OCI-LY1 (cell line): ENCODE measurements at regions not wholly inside any gene's neighbourhood (a gene's known extent, or its start where the extent isn't known, plus 50 kb on each side); places are given as distances from the start of the nearest gene placed in this dataset.

Experiments
- H2AFZ ChIP-seq: fragments of 200-600 bp; sonication (generic), shearing (Covaris generic); 2 replicates; pipeline ENCODE4 v1.6.0; 2014; ENCODE audit warnings: antibody characterized with exemption, mild to moderate bottlenecking, low read length
- H3F3A ChIP-seq: fragments of 200-600 bp; sonication (generic), shearing (Covaris generic); 2 replicates; pipeline ENCODE4 v1.6.0; 2014; ENCODE audit warnings: mild to moderate bottlenecking, antibody characterized with exemption, low read length, moderate library complexity; ENCODE audit not compliant: insufficient read depth
- H3K27ac ChIP-seq: fragments of 200-600 bp; sonication (generic); 2 replicates; pipeline ENCODE4 v1.5.1; 2014; ENCODE audit warnings: low read length, mixed run types, mild to moderate bottlenecking, low read depth; ENCODE audit not compliant: poor library complexity, severe bottlenecking
- H3K27me3 ChIP-seq: fragments of 200-600 bp; sonication (generic); 2 replicates; pipeline ENCODE4 v1.6.0; 2014; ENCODE audit warnings: antibody characterized with exemption, mild to moderate bottlenecking, low read length, moderate library complexity; ENCODE audit not compliant: insufficient read depth
- H3K36me3 ChIP-seq: fragments of 200-600 bp; sonication (generic); 2 replicates; pipeline ENCODE4 v1.6.1; 2014; ENCODE audit warnings: mild to moderate bottlenecking, antibody characterized with exemption, low read length, moderate library complexity, mixed read lengths; ENCODE audit not compliant: insufficient read depth
- H3K4me1 ChIP-seq: fragments of 200-600 bp; sonication (generic); 2 replicates; pipeline ENCODE4 v1.5.1; 2014; ENCODE audit warnings: mild to moderate bottlenecking, low read length, moderate library complexity; ENCODE audit not compliant: insufficient read depth, severe bottlenecking
- H3K4me2 ChIP-seq: fragments of 200-600 bp; sonication (generic), shearing (Covaris generic); 2 replicates; pipeline ENCODE4 v1.6.1; 2014; ENCODE audit warnings: low read length
- H3K4me3 ChIP-seq: fragments of 200-600 bp; sonication (generic); 2 replicates; pipeline ENCODE4 v1.5.1; 2014; ENCODE audit warnings: low read length, low read depth, mild to moderate bottlenecking, mixed read lengths; ENCODE audit not compliant: poor library complexity, severe bottlenecking
- H3K79me2 ChIP-seq: fragments of 200-600 bp; shearing (Covaris generic); 2 replicates; pipeline ENCODE4 v1.6.1; 2016; ENCODE audit warnings: mixed run types, low read length, mixed read lengths; ENCODE audit not compliant: insufficient read depth
- H3K9ac ChIP-seq: fragments of 200-600 bp; sonication (generic), shearing (Covaris generic); 2 replicates; pipeline ENCODE4 v1.6.1; 2014; ENCODE audit warnings: mild to moderate bottlenecking, low read length, mixed read lengths
- H3K9me2 ChIP-seq: fragments of 200-600 bp; sonication (generic), shearing (Covaris generic); 2 replicates; pipeline ENCODE4 v1.6.1; 2014; ENCODE audit warnings: low read depth, mild to moderate bottlenecking, low read length, mixed read lengths
- H3K9me3 ChIP-seq: fragments of 200-600 bp; shearing (Covaris generic); 2 replicates; pipeline ENCODE4 v1.6.1; 2014; ENCODE audit warnings: low read length, mixed read lengths
- H4K20me1 ChIP-seq: fragments of 200-600 bp; sonication (generic), shearing (Covaris generic); 2 replicates; pipeline ENCODE4 v1.6.0; 2016; ENCODE audit warnings: mild to moderate bottlenecking, low read length; ENCODE audit not compliant: insufficient read depth
- CTCF ChIP-seq: fragments of 200-600 bp; sonication (generic), shearing (Covaris generic); IDR thresholded peaks from 2 replicates; pipeline ENCODE4 v1.5.1; 2017; ENCODE audit warnings: mild to moderate bottlenecking, antibody characterized with exemption, low read length, moderate library complexity, mixed read lengths
- EZH2 ChIP-seq: fragments of 200-600 bp; sonication (generic), shearing (Covaris generic); IDR thresholded peaks from 2 replicates; pipeline ENCODE4 v1.8.0; 2017; ENCODE audit warnings: borderline replicate concordance, mixed run types, mild to moderate bottlenecking, antibody characterized with exemption, low read length, moderate library complexity, mixed read lengths

GRCh38 chr4:144499777-144500176 lies 146.2 kb upstream of the HHIP start:
- no peaks in the 10 kb centered on the region for H4K20me1 ChIP-seq
- no peaks in the 10 kb centered on the region for H3K9me3 ChIP-seq
- H3K9me2 ChIP-seq: no peaks in the 10 kb centered on the region
- no peak overlapping the region for H3K9ac ChIP-seq
- H3K4me1 ChIP-seq: no peaks in the 10 kb centered on the region
- no peak overlapping the region for H3K27ac ChIP-seq
- H3K4me2 ChIP-seq: no peak overlapping the region
- H3F3A ChIP-seq: no peaks in the 10 kb centered on the region
- no peaks in the 10 kb centered on the region for H3K79me2 ChIP-seq
- H3K4me3 ChIP-seq: no peak overlapping the region
- no peaks in the 10 kb centered on the region for H3K36me3 ChIP-seq
- H2AFZ ChIP-seq: no peak overlapping the region
- no peak for TF ChIP-seq CTCF
- TF ChIP-seq EZH2: no peak
- H3K27me3 ChIP-seq: no peaks in the 10 kb centered on the region

- no peaks in the 10 kb centered on the region for H3K36me3 ChIP-seq
- no peaks in the 10 kb centered on the region for H4K20me1 ChIP-seq
- H3K79me2 ChIP-seq: no peaks in the 10 kb centered on the region
- no peaks in the 10 kb centered on the region for H3F3A ChIP-seq
- H3K9me3 ChIP-seq: no peaks in the 10 kb centered on the region
- no peak overlapping the region for H2AFZ ChIP-seq
- H3K27me3 ChIP-seq: no peaks in the 10 kb centered on the region
- no peak overlapping the region for H3K27ac ChIP-seq
- H3K4me3 ChIP-seq: no peak overlapping the region
- no peak for TF ChIP-seq EZH2
- TF ChIP-seq CTCF: no peak
- H3K4me1 ChIP-seq: no peaks in the 10 kb centered on the region
- H3K9me2 ChIP-seq: no peaks in the 10 kb centered on the region
- no peak overlapping the region for H3K4me2 ChIP-seq
- no peak overlapping the region for H3K9ac ChIP-seq
Measured at GRCh38 chr4:144501231-144501780, 144.7 kb upstream of the HHIP start.

GRCh38 chr4:144504883-144505282 lies 141.1 kb upstream of the HHIP start:
- no peaks in the 10 kb centered on the region for H3K27me3 ChIP-seq
- H3K36me3 ChIP-seq: no peaks in the 10 kb centered on the region
- no peaks in the 10 kb centered on the region for H3K9me2 ChIP-seq
- no peaks in the 10 kb centered on the region for H3F3A ChIP-seq
- no peaks in the 10 kb centered on the region for H3K4me1 ChIP-seq
- H3K4me2 ChIP-seq: no peak overlapping the region
- no peak overlapping the region for H3K27ac ChIP-seq
- H3K4me3 ChIP-seq: no peak overlapping the region
- H4K20me1 ChIP-seq: no peaks in the 10 kb centered on the region
- H2AFZ ChIP-seq: no peak overlapping the region
- H3K9me3 ChIP-seq: no peaks in the 10 kb centered on the region
- no peak overlapping the region for H3K9ac ChIP-seq
- no peaks in the 10 kb centered on the region for H3K79me2 ChIP-seq
- no peak for TF ChIP-seq EZH2
